GM19328 (cell line): ENCODE measurements at regions not wholly inside any gene's neighbourhood (a gene's known extent, or its start where the extent isn't known, plus 50 kb on each side); places are given as distances from the start of the nearest gene placed in this dataset.
A peak's percentile ranks its signal among the peaks of the same experiment; 100 is the strongest.

Experiments
- ATAC-seq: cut with Tn5 transposase; IDR thresholded peaks from one replicate; pipeline ENCODE4 v1.9.1; 2021; ENCODE audit warnings: mild to moderate bottlenecking, moderate library complexity; ENCODE audit not compliant: unreplicated experiment

DNA sequence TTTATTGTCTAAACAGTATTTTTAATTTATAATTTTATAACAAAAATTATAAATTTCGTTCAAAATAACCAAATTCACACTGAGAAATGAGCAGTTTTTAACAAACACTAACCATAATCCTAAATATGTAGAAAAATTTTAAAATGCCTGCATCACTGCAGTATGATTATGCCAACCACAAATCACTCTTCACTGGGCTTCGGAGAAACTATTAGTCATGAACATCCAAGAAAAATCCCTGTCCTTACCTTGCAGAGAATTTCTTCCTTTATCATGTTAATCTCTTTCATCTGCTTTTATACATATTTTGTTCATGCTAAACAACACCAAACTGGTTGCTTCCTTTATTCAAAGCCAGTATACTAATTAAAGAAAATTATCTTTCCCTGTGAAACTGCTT lies 511.0 kb upstream of the ALCAM start:
- no peak for ATAC-seq

GRCh38 chr3:104856741-104857140 lies 510.0 kb upstream of the ALCAM start:
- no peak for ATAC-seq

DNA sequence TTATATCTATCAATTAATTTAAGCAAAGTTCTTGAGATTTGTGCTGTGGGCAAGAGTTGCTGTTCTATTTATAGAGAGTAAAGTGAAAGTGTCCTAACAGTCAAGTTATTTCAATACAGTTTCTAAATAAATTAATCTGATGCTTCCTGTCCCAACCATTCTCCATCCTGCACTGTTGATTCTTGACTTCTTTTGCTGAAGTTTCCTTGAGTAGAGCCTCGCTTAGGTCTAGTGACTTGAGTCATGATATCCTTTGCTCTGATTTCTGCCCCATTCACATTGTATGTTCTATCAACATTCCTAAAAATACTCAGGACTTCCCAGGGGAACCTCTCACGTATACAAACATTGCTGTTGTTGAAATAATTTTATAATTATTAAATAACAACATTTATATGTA lies 498.4 kb upstream of the ALCAM start:
- no peak for ATAC-seq

GRCh38 chr3:104870276-104870675 lies 496.4 kb upstream of the ALCAM start:
- no peak for ATAC-seq

GRCh38 chr3:104873331-104873730 lies 493.4 kb upstream of the ALCAM start:
- ATAC-seq = no peak

GRCh38 chr3:104878395-104878794 lies 488.3 kb upstream of the ALCAM start:
- ATAC-seq = no peak

- ATAC-seq = no peak
Measured at GRCh38 chr3:104879919-104880318, 486.8 kb upstream of the ALCAM start.

DNA sequence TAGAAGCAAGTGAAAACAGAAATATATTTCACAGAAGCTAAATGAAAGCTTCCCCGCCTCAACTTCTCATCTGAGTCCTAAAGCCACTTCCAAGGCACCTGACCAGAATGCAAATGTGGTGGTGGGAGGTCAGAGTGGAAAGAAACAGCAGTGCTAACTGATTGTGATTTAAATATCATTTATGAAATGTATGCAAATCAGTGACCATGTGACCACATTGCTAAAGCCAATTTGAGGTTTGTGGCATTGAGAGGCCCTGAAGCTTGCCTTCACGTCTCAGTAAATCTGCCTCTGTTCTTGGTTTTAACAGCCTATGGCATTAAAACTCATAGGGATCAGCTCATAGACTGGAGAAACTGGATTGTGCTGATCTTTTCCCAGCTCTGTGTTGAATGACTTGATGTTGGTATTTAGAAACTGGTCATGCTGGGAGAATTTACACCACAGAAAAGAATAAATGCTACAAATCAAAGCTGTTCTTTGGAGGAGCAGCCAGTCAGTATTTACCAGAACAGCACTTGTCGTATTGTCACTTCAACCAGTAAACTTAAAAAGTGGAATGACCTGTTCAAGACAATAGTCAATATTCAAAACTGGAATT lies 481.4 kb upstream of the ALCAM start:
- peak; percentile 50 for ATAC-seq

GRCh38 chr3:104886220-104886995 lies 480.3 kb upstream of the ALCAM start:
- ATAC-seq = no peak

- ATAC-seq = no peak
Measured at GRCh38 chr3:104887069-104887468, 479.6 kb upstream of the ALCAM start.

DNA sequence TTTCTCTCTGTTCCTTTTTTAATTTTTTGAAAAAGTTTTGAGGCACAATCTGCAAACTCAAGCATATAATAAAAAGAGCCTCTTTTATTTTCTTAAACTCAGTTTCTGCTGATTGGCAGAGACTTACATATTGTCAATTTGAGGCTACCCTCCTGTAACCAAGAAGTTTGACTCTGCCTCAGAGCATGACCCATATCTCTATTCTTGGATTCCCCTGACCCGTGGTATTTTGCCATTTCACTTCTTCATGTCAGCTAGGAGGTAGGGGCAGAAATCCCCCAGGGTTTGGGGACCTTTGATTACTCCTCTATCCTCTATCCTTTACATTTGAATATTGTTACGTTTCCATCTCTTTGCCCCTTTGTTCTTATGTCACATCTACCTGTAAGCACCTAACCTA lies 479.1 kb upstream of the ALCAM start:
- no peak for ATAC-seq

- ATAC-seq = no peak
Measured at GRCh38 chr3:104892044-104892443, 474.7 kb upstream of the ALCAM start.

DNA sequence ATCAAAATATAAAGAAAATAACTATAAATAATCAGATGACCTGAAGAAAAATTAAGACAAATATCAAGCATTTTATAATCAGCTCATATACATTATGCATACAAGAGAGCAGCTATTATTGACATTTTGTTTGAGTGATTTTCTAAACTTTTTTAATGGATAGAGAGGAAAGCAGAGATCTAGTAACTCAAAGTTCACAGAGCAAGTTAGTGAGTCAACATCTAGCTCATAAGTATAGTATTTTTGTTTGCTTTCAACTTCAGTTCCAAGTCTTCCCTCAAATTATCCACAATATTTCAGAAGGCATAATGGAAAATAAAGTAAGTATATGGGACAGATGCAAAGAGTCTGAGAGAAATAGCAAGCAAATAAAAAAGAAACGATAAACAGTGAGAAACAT lies 470.1 kb upstream of the ALCAM start:
- no peak for ATAC-seq

DNA sequence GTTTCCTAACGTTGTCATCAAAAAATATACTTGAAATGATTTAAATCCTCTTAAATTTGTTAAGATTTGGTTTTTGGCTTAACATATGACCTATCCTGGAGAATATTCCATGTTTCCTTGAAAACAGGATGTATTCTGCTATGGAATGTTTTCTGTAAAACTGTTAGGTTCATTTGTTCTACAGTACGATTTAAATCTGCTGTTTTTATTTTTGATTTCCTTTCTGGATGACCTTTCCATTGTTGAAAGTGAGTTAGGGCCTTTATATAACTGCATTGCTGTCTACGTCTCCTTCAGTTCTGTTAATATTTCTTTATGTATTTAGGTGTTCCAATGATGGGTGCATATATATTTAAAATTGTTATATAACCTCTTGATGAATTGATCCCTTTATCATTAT lies 465.3 kb upstream of the ALCAM start:
- ATAC-seq = no peak

- ATAC-seq = no peak
Measured at GRCh38 chr3:104903064-104903463, 463.6 kb upstream of the ALCAM start.

DNA sequence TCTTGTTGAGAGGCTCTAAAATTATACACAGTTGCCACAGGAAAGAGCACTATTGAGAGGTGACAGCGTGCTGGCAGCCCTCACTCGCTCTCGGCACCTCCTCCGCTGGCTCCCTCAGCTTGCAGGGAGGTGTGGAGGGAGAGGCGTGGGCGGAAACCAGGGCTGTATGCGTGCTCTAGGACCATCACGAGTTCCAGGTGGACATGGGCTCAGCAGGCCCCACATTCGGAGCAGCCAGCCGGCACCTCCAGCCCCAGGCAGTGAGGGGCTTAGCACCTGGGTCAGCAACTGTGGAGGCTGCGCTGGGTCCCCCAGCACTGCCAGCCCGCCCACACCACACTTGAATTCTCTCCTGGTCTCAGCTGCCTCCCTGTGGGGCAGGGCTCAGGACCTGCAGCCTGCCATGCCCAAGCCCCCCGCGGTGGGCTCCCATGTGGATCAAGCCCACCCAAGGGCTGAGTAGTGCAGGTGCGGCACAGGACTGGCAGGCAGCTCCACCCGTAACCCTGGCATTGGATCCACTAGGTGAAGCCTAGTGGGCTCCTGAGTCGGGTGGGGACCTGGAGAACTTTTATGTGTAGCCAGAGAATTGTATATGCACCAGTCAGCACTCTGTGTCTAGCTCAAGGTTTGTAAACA lies 460.6 kb upstream of the ALCAM start:
- ATAC-seq = no peak

DNA sequence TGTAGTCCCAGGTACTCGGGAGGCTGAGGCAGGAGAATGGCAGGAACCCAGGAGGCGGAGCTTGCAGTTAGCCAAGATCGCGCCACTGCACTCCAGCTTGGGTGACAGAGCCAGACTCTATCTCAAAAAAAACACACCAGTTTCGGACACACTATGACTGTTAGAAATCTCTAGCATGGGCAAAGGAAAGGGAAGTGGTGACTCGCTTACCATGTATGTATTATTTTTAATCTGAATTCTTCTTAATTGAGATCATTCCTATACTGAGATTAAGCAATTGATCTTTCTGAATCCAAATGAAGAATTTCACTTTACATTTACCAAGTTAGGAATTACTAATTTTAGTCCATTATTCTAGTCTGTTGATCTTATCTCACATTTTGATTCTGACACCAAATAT lies 459.2 kb upstream of the ALCAM start:
- ATAC-seq = no peak

DNA sequence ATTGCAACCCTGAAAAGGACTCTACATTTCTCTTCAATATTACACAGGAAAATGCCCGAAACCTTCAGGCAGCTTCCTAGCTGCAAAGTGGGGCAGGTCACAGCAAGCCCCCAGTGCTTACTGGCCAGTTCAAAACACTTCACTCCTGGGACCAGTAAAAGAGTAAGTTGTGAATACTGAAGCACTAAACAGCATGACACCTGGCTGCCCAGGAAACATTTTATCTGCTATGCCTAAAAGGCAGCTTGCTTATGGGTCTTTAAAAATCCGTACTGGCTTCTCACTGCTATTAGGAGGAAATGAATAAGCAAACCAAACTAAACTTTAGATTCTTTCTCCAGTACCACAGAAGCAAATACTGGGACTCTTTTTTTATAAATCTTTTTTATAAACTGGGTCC lies 457.9 kb upstream of the ALCAM start:
- no peak for ATAC-seq

DNA sequence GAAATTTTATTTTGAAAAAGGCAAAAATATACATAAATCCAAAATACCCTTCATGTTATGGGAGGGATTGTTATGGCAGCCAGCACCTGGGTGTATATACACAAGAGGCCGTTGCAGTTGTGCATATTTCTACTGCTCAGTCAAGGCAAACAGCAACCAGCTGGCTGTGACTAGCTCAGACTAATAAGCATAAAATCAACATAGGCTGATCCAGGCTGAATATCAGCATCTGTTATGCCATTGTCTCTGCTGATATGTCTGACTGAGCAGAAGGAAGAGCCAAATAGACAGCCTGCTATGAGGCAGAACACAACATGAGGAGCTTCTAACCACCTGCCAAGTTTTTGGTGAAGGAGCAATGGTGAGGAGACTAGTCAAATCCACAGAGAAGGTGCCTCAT lies 457.5 kb upstream of the ALCAM start:
- no peak for ATAC-seq

DNA sequence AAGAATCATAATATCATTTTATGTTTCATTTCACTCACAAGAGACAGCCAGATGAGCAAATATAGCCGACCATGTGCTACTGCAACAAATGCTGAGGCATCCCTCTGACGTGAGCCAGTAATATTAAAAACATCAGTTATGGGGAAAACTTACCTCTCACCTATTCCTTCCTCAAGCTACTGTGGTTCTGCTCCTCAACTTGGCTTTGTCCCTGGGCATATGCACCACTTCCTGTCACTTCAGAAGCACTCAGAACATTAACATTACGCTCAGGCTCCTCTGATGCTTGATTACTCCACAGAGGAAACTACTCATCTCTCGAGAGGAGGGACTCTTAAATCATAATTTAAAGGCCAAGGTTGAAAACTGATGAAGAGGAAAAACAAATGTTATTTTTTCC lies 457.0 kb upstream of the ALCAM start:
- no peak for ATAC-seq

GRCh38 chr3:104911376-104911775 lies 455.3 kb upstream of the ALCAM start:
- no peak for ATAC-seq

DNA sequence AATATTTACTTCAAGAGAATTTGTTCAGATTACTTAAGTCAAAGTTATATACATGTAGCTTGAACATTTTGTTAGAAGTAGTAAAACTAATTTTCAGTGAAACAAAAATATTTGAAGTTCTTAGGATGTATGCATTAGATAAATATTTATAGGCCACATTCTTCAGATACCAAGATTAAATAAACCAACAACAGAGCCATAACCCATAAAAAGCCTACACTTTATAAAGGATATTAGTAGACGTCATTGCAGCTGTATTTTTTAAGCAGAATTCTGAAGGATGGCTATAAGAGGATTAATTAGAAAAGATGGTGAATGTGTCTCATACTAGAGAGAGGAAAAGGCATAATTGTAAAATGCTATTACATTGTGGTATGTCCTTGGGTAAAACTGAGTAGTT lies 449.7 kb upstream of the ALCAM start:
- ATAC-seq = no peak
